Liver (tissue), 8 donors: ENCODE measurements at regions not wholly inside any gene's neighbourhood (a gene's known extent, or its start where the extent isn't known, plus 50 kb on each side); places are given as distances from the start of the nearest gene placed in this dataset.

Experiments used
- DNase-seq: peaks from one replicate; pipeline ENCODE4 v3.0.0-alpha.2; 2017; ENCODE audit warnings: low spot score
- H3K27ac ChIP-seq, 2 donors: one replicate each; pipeline ENCODE4 v1.7.0; 2013; ENCODE audit warnings: inconsistent platforms in 2 of 2, low read length in 2 of 2, control low read depth in 1 of 2, low read depth in 1 of 2, mild to moderate bottlenecking in 1 of 2
- H3K27me3 ChIP-seq, 4 donors: one replicate each; pipeline versions ENCODE4 v1.6.1 to v1.7.0; 2013; ENCODE audit warnings: low read length in 3 of 4, inconsistent platforms in 1 of 4, mild to moderate bottlenecking in 1 of 4, moderate library complexity in 1 of 4; ENCODE audit not compliant: control insufficient read depth in 4 of 4, insufficient read depth in 4 of 4
- H3K36me3 ChIP-seq, 4 donors: one replicate each; pipeline versions ENCODE4 v1.6.1 to v1.7.0; 2013; ENCODE audit warnings: low read length in 3 of 4, mild to moderate bottlenecking in 3 of 4, low read depth in 1 of 4, moderate library complexity in 1 of 4; ENCODE audit not compliant: control insufficient read depth in 4 of 4, insufficient read depth in 3 of 4
- H3K4me1 ChIP-seq, 4 donors: one replicate each; pipeline versions ENCODE4 v1.6.1 to v1.7.0; 2013; ENCODE audit warnings: low read length in 3 of 4, mild to moderate bottlenecking in 3 of 4, moderate library complexity in 1 of 4; ENCODE audit not compliant: control insufficient read depth in 4 of 4, insufficient read depth in 4 of 4
- H3K4me3 ChIP-seq, 3 donors: one replicate each; pipeline versions ENCODE4 v1.6.1 to v1.7.0; 2013; ENCODE audit warnings: low read length in 3 of 3, control low read depth in 1 of 3, low read depth in 1 of 3, mild to moderate bottlenecking in 1 of 3
- H3K9ac ChIP-seq, 2 donors: one replicate each; pipeline ENCODE4 v1.7.0; 2013; ENCODE audit warnings: low read length in 2 of 2, mild to moderate bottlenecking in 2 of 2, moderate library complexity in 2 of 2, control low read depth in 1 of 2, low read depth in 1 of 2
- H3K9me3 ChIP-seq, 4 donors: one replicate each; pipeline versions ENCODE4 v1.6.1 to v1.7.0; 2013; ENCODE audit warnings: low read length in 3 of 4; ENCODE audit not compliant: control insufficient read depth in 4 of 4
- ATF3 ChIP-seq: IDR thresholded peaks from 2 replicates; pipeline ENCODE4 v1.6.1; 2016; ENCODE audit warnings: antibody characterized with exemption
- CTCF ChIP-seq: fragments of 150-350 bp; IDR thresholded peaks from 2 replicates; pipeline ENCODE4 v1.5.1; 2017; ENCODE audit warnings: improper control_type of control experiment, low read depth, low read length; ENCODE audit not compliant: missing input control
- EGR1 ChIP-seq, 2 donors: IDR thresholded peaks; 2 replicates each; pipeline ENCODE4 v1.6.1; 2016 to 2018; ENCODE audit warnings: antibody characterized with exemption in 2 of 2, low read depth in 2 of 2
- FOXA1 ChIP-seq: IDR thresholded peaks from 2 replicates; pipeline ENCODE4 v1.6.1; 2016; ENCODE audit warnings: antibody characterized with exemption
- FOXA2 ChIP-seq: IDR thresholded peaks from 2 replicates; pipeline ENCODE4 v1.6.1; 2016; ENCODE audit warnings: antibody characterized with exemption
- GABPA ChIP-seq, 2 donors: IDR thresholded peaks in 1 of 2; conservative IDR thresholded peaks in 1 of 2; 2 replicates each; pipeline ENCODE4 v1.6.1; 2016; ENCODE audit warnings: antibody characterized with exemption in 2 of 2, mild to moderate bottlenecking in 1 of 2, moderate library complexity in 1 of 2
- HNF4A ChIP-seq, 2 donors: conservative IDR thresholded peaks; 2 replicates each; pipeline ENCODE4 v1.6.1; 2016; ENCODE audit warnings: antibody characterized with exemption in 2 of 2, mild to moderate bottlenecking in 2 of 2
- HNF4G ChIP-seq: IDR thresholded peaks from 2 replicates; pipeline ENCODE4 v1.6.1; 2016; ENCODE audit warnings: antibody characterized with exemption
- JUND ChIP-seq, 2 donors: IDR thresholded peaks; 2 replicates each; pipeline ENCODE4 v1.6.1; 2016; ENCODE audit warnings: antibody characterized with exemption in 2 of 2
- NR2F2 ChIP-seq: IDR thresholded peaks from 2 replicates; pipeline ENCODE4 v1.6.1; 2016; ENCODE audit warnings: antibody characterized with exemption
- RXRA ChIP-seq, 2 donors: IDR thresholded peaks; 2 replicates each; pipeline ENCODE4 v1.6.1; 2017 to 2018; ENCODE audit warnings: antibody characterized with exemption in 2 of 2, mild to moderate bottlenecking in 1 of 2
- SP1 ChIP-seq: IDR thresholded peaks from 2 replicates; pipeline ENCODE4 v1.6.1; 2018; ENCODE audit warnings: antibody characterized with exemption, mild to moderate bottlenecking
- TAF1 ChIP-seq: conservative IDR thresholded peaks from 2 replicates; pipeline ENCODE4 v1.6.1; 2016; ENCODE audit warnings: antibody characterized with exemption, mild to moderate bottlenecking
- YY1 ChIP-seq: IDR thresholded peaks from 2 replicates; pipeline ENCODE4 v1.6.1; 2016; ENCODE audit warnings: antibody characterized with exemption, mild to moderate bottlenecking
- WGBS: extraction: QIAGEN DNeasy Blood & Tissue Kit; methylation state at CpG from one replicate; pipeline ENCODE4 v1.1.7; 2013; 5-methylcytosine and 5-hydroxymethylcytosine counted together
- TF ChIP-seq, protein P1 (sequence below): IDR thresholded peaks from 2 replicates; pipeline ENCODE4 v1.6.1; 2016; ENCODE audit warnings: antibody characterized with exemption
- TF ChIP-seq, protein P2 (sequence below): IDR thresholded peaks from 2 replicates; pipeline ENCODE4 v1.6.1; 2016; ENCODE audit warnings: antibody characterized with exemption
- donor health status: healthy.
- donor health status: healthy.
- donor health status: healthy.
- donor health status: healthy.
- donor health status: healthy.

- Histone ChIP-seq H3K4me1 (no peaks in the 10 kb centered on the region), H3K9me3 (no peaks in the 10 kb centered on the region), H3K27me3 (no peaks in the 10 kb centered on the region), H3K27ac (no peak overlapping the region), H3K9ac (no peak overlapping the region), H3K4me3 (no peak overlapping the region), H3K36me3 (no peaks in the 10 kb centered on the region)
- DNase-seq, result no peak
- TF ChIP-seq, protein P1, sequence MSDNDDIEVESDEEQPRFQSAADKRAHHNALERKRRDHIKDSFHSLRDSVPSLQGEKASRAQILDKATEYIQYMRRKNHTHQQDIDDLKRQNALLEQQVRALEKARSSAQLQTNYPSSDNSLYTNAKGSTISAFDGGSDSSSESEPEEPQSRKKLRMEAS, result no peak
- no peak for TF ChIP-seq YY1
- no peak for TF ChIP-seq GABPA (IDR thresholded peaks at IDR 0.05 in 1 of 2, conservative IDR thresholded peaks at IDR 0.05 in 1 of 2)
- TF ChIP-seq EGR1 (IDR thresholded peaks at IDR 0.05; ENCODE audit: low read depth in 2 of 2), result no peak
- TF ChIP-seq NR2F2, result no peak
- TF ChIP-seq JUND (IDR thresholded peaks at IDR 0.05), result no peak
- no peak for TF ChIP-seq HNF4A (conservative IDR thresholded peaks at IDR 0.05)
- no peak for TF ChIP-seq SP1
- TF ChIP-seq, protein P2, sequence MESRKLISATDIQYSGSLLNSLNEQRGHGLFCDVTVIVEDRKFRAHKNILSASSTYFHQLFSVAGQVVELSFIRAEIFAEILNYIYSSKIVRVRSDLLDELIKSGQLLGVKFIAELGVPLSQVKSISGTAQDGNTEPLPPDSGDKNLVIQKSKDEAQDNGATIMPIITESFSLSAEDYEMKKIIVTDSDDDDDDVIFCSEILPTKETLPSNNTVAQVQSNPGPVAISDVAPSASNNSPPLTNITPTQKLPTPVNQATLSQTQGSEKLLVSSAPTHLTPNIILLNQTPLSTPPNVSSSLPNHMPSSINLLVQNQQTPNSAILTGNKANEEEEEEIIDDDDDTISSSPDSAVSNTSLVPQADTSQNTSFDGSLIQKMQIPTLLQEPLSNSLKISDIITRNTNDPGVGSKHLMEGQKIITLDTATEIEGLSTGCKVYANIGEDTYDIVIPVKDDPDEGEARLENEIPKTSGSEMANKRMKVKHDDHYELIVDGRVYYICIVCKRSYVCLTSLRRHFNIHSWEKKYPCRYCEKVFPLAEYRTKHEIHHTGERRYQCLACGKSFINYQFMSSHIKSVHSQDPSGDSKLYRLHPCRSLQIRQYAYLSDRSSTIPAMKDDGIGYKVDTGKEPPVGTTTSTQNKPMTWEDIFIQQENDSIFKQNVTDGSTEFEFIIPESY, result no peak
- TF ChIP-seq FOXA2, result no peak
- TF ChIP-seq CTCF, result no peak
- no peak for TF ChIP-seq FOXA1
- TF ChIP-seq TAF1, result no peak
- no peak for TF ChIP-seq ATF3
- no peak for TF ChIP-seq RXRA (IDR thresholded peaks at IDR 0.05)
- WGBS, result 84% methylated on average over 9 of the region's 9 CpGs
Observed at GRCh38 chr11:127451861-127452260, 451.3 kb upstream of the KIRREL3 start.

DNA sequence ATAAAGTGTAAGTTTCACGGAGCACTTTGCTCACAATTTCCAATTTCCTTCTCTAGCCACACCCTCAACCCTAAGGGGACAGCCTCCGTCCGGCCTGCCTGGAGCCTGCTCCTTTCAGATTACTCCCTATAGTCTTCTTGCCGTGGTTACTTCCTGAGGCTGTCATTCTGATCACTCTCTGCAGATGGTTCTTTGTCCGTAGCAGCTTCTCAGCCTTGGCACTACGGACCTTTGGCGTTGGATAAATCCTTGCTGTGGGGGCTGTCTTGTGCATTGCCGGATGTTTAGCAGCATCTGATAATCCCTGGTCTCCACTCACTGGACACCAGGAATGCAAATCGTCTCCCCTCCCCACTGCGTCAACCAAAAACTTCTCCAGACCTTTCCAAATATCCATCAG is 447.5 kb upstream of the KIRREL3 start:
- 82% methylated on average over 10 of the region's 10 CpGs for WGBS
- Histone ChIP-seq H3K27me3 (peaks cover 0 to 3% (median 0%) of the 10 kb centered on the region in 4 donors), H3K27ac (no peak overlapping the region), H3K9me3 (no peaks in the 10 kb centered on the region), H3K9ac (no peak overlapping the region), H3K4me1 (no peaks in the 10 kb centered on the region), H3K36me3 (no peaks in the 10 kb centered on the region), H3K4me3 (no peak overlapping the region)
- TF ChIP-seq YY1, result no peak
- no peak for TF ChIP-seq SP1
- no peak for TF ChIP-seq HNF4G
- TF ChIP-seq CTCF, result no peak
- TF ChIP-seq FOXA1, result no peak
- no peak for TF ChIP-seq JUND (IDR thresholded peaks at IDR 0.05)
- no peak for DNase-seq
